GM12878 (cell line): ENCODE measurements at regions not wholly inside any gene's neighbourhood (a gene's known extent, or its start where the extent isn't known, plus 50 kb on each side); places are given as distances from the start of the nearest gene placed in this dataset.

Experiments used
- ATAC-seq: fragments of 200-7000 bp; cut with Tn5 transposase; 3 replicates; pipeline ENCODE4 v1.9.1; 2020; ENCODE audit warnings: mild to moderate bottlenecking, moderate library complexity
- BruUV-seq: library from RNA; stranded (reverse); fragments of 400-500 nt; replicated peaks from 2 replicates; lab custom pipeline; 2021; lab: Mats Ljungman, UMichigan
- CTCF ChIA-PET: fragments of 300-600 bp; sonication (Branson Sonifier 250); formaldehyde crosslinking; extraction: SDS; loops from one replicate; lab custom pipeline; 2021; ENCODE audit warnings: inconsistent platforms; lab: Yijun Ruan, JAX
- POLR2A ChIA-PET: fragments of 350-600 bp; formaldehyde crosslinking; extraction: SDS; loops from one replicate; lab custom pipeline; 2021; ENCODE audit warnings: inconsistent platforms; lab: Charles Lee
- RAD21 ChIA-PET: fragments of 300-600 bp; sonication (Branson Sonifier 250); formaldehyde crosslinking; loops from one replicate; lab custom pipeline; 2023; ENCODE audit warnings: antibody characterized with exemption; ENCODE audit not compliant: unreplicated experiment; lab: Charles Lee
- SMC1A ChIA-PET: fragments of 300-600 bp; sonication (Branson Sonifier 250); formaldehyde crosslinking; loops from one replicate; lab custom pipeline; 2023; ENCODE audit not compliant: unreplicated experiment, uncharacterized antibody; lab: Charles Lee
- DNase-seq: peaks from one replicate; pipeline ENCODE4 v3.0.0-alpha.2; 2011; ENCODE audit warnings: low read depth, low spot score
- FAIRE-seq: peaks from 3 replicates; lab custom pipeline; 2011; peaks lifted over from hg19 to GRCh38; lab: Jason Lieb, UNC
- H2AFZ ChIP-seq: 2 replicates; pipeline ENCODE4 v1.6.0; 2011; ENCODE audit warnings: low read depth, low read length, control low read depth; ENCODE audit not compliant: control insufficient read depth
- H3K27ac ChIP-seq: 2 replicates; pipeline ENCODE4 v1.5.1; 2011; ENCODE audit warnings: control low read depth; ENCODE audit not compliant: control insufficient read depth, insufficient read depth
- H3K27me3 ChIP-seq, 2 experiments: replicated peaks in 1 of 2; 2 replicates each; pipeline versions ENCODE4 v1.6.0 to v1.6.1; 2011; ENCODE audit warnings: low read length in 1 of 2; ENCODE audit not compliant: control insufficient read depth in 2 of 2, insufficient read depth in 2 of 2
- H3K36me3 ChIP-seq, 2 experiments: 2 replicates each; pipeline ENCODE4 v1.5.1; 2011; ENCODE audit warnings: low read length in 1 of 2; ENCODE audit not compliant: control insufficient read depth in 2 of 2, insufficient read depth in 2 of 2
- H3K4me1 ChIP-seq: 2 replicates; pipeline ENCODE4 v1.6.1; 2011; ENCODE audit warnings: mild to moderate bottlenecking, low read length, moderate library complexity, mixed read lengths; ENCODE audit not compliant: control insufficient read depth, insufficient read depth
- H3K4me2 ChIP-seq: 2 replicates; pipeline ENCODE4 v1.6.0; 2011; ENCODE audit warnings: control low read depth; ENCODE audit not compliant: control insufficient read depth, insufficient read depth
- H3K4me3 ChIP-seq: fragments of 200-600 bp; sonication (generic); 2 replicates; pipeline ENCODE4 v1.5.1; 2016
- H3K79me2 ChIP-seq: 2 replicates; pipeline ENCODE4 v1.6.0; 2011; ENCODE audit warnings: low read length; ENCODE audit not compliant: control insufficient read depth, insufficient read depth
- H3K9ac ChIP-seq: 2 replicates; pipeline ENCODE4 v1.8.0; 2011; ENCODE audit warnings: low read length, control low read depth, mixed read lengths; ENCODE audit not compliant: control insufficient read depth, insufficient read depth
- H3K9me3 ChIP-seq: replicated peaks from 3 replicates; pipeline ENCODE4 v1.5.1; 2011; ENCODE audit warnings: mild to moderate bottlenecking, low read length; ENCODE audit not compliant: control insufficient read depth, insufficient read depth
- H4K20me1 ChIP-seq: 2 replicates; pipeline ENCODE4 v1.6.0; 2011; ENCODE audit not compliant: control insufficient read depth, insufficient read depth
- ATF7 ChIP-seq: fragments of 450-650 bp; IDR thresholded peaks from 2 replicates; pipeline ENCODE4 v1.6.1; 2016; ENCODE audit warnings: low read depth, mild to moderate bottlenecking
- BHLHE40 ChIP-seq, 2 experiments: fragments of 450-650 bp in 1 of 2; IDR thresholded peaks; 2 replicates each; pipeline ENCODE4 v1.6.1; 2011 to 2017; ENCODE audit warnings: low read depth in 2 of 2, borderline replicate concordance in 1 of 2, improper control_type of control experiment in 1 of 2, low read length in 1 of 2, mild to moderate bottlenecking in 1 of 2
- CHD2 ChIP-seq: IDR thresholded peaks from 2 replicates; pipeline ENCODE4 v1.6.1; 2011; ENCODE audit warnings: low read depth, low read length, improper control_type of control experiment, borderline replicate concordance
- HDGF ChIP-seq: fragments of 450-650 bp; IDR thresholded peaks from 2 replicates; pipeline ENCODE4 v1.6.1; 2016; ENCODE audit warnings: antibody characterized with exemption
- IKZF1 ChIP-seq: fragments of 450-650 bp; conservative IDR thresholded peaks from 2 replicates; pipeline ENCODE4 v1.6.1; 2017; ENCODE audit warnings: antibody characterized with exemption, mild to moderate bottlenecking
- JUNB ChIP-seq: IDR thresholded peaks from 2 replicates; pipeline ENCODE4 v1.6.1; 2016; ENCODE audit warnings: antibody characterized with exemption, mild to moderate bottlenecking
- MTA2 ChIP-seq: fragments of 450-650 bp; IDR thresholded peaks from 2 replicates; pipeline ENCODE4 v1.6.1; 2016; ENCODE audit warnings: low read depth, mild to moderate bottlenecking, moderate library complexity
- NFYA ChIP-seq: IDR thresholded peaks from 2 replicates; pipeline ENCODE4 v1.6.1; 2011; ENCODE audit warnings: low read depth, mild to moderate bottlenecking, low read length, improper control_type of control experiment, borderline replicate concordance
- NR2F1 ChIP-seq: fragments of 450-650 bp; conservative IDR thresholded peaks from 2 replicates; pipeline ENCODE4 v1.6.1; 2017; ENCODE audit warnings: mild to moderate bottlenecking
- POLR2A ChIP-seq: IDR thresholded peaks from 2 replicates; pipeline ENCODE4 v1.6.1; 2011; ENCODE audit warnings: low read depth, mild to moderate bottlenecking, low read length
- POLR2AphosphoS2 ChIP-seq: IDR thresholded peaks from 2 replicates; pipeline ENCODE4 v1.6.1; 2011; ENCODE audit warnings: low read depth, mild to moderate bottlenecking, low read length, improper control_type of control experiment, moderate library complexity
- RAD51 ChIP-seq: fragments of 450-650 bp; IDR thresholded peaks from 2 replicates; pipeline ENCODE4 v1.6.1; 2016; ENCODE audit warnings: moderate library complexity, mild to moderate bottlenecking, inconsistent platforms
- SPI1 ChIP-seq: IDR thresholded peaks from 2 replicates; pipeline ENCODE4 v1.6.1; 2011; ENCODE audit warnings: low read depth, mild to moderate bottlenecking, low read length, moderate library complexity, borderline replicate concordance; ENCODE audit not compliant: insufficient read depth
- SUZ12 ChIP-seq: fragments of 200-600 bp; sonication (generic); IDR thresholded peaks from one replicate; pipeline ENCODE4 v1.6.1; 2018; ENCODE audit warnings: antibody characterized with exemption, mild to moderate bottlenecking; ENCODE audit not compliant: unreplicated experiment
- TAF1 ChIP-seq: IDR thresholded peaks from 2 replicates; pipeline ENCODE4 v1.6.1; 2011; ENCODE audit warnings: mild to moderate bottlenecking, low read depth, low read length, borderline replicate concordance
- WRNIP1 ChIP-seq: IDR thresholded peaks from 2 replicates; pipeline ENCODE4 v1.6.1; 2011; ENCODE audit warnings: low read depth, low read length, improper control_type of control experiment, borderline replicate concordance
- ZNF384 ChIP-seq: IDR thresholded peaks from 2 replicates; pipeline ENCODE4 v1.6.1; 2012; ENCODE audit warnings: low read depth, mild to moderate bottlenecking, low read length, improper control_type of control experiment, borderline replicate concordance
- WGBS: methylation state at CpG from one replicate; pipeline ENCODE4 v1.1.6; 2016; ENCODE audit warnings: low lambda C conversion rate; ENCODE audit not compliant: insufficient replicate concordance, insufficient coverage; ENCODE audit errors: missing lambda C conversion rate; 5-methylcytosine and 5-hydroxymethylcytosine counted together
- in situ Hi-C: fragments of 300-500 bp; cut with MboI; formaldehyde crosslinking; loops from 9 replicates; pipeline ENCODE4 v1.14.3; 2018; ENCODE audit warnings: mixed read lengths
- intact Hi-C: fragments of 100-400 bp; cut with micrococcal nuclease; formaldehyde crosslinking; loops from one replicate; pipeline ENCODE4 v1.14.2; 2022; ENCODE audit not compliant: unreplicated experiment
- TF ChIP-seq, protein P1 (sequence below): fragments of 450-650 bp; IDR thresholded peaks from 2 replicates; pipeline ENCODE4 v1.6.1; 2016; ENCODE audit warnings: mild to moderate bottlenecking
- TF ChIP-seq, protein P2 (sequence below): IDR thresholded peaks from 2 replicates; pipeline ENCODE4 v1.6.1; 2012; ENCODE audit warnings: low read length, inconsistent platforms

DNA sequence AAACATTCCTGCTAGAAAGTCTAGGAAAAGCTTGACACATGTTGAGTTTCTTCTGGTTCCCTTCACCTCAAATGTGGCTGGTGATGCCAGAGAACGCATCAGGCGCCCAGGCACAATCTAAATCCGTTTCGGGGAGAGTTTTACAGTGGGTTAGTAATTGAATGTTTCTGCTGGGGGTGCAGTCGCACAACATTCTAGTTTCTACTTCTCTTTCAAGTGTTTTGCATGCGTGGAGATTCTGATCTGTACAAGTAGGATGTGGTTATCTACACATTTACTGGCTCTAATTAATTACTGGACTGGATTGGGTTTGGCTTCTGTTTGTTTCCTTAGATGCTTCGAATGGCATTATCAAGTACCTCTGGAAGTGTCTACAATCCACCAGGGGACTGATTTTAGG is 173.8 kb downstream of the TMEM26 start:
- ATAC-seq, result peak; percentile 81
- POLR2A ChIA-PET, result no interaction called here
- H3K4me3 ChIP-seq, result no peak overlapping the region
- CTCF ChIA-PET, result interaction anchor here (1.5 kb wide), 1 partner anchor 89 kb away, joined by 5 read pairs; no protein-coding TSS in a partner anchor
- H3K9ac ChIP-seq, result no peak overlapping the region
- FAIRE-seq, result no peak
- no peak overlapping the region for H3K4me2 ChIP-seq
- no peaks in the 10 kb centered on the region for H3K9me3 ChIP-seq
- TF ChIP-seq MTA2 (0 out of 2 replicates have a peak, but pooled peaks have one; percentile 35), SUZ12 (no peak)
- no TSS peak for BruUV-seq
- no peak for DNase-seq
- intact Hi-C loops, result no loop called here
- H3K4me1 ChIP-seq, result no peaks in the 10 kb centered on the region
- H2AFZ ChIP-seq, result no peak overlapping the region
- H3K27ac ChIP-seq, result no peak overlapping the region
- H3K36me3 ChIP-seq, result no peaks in the 10 kb centered on the region
- no peaks in the 10 kb centered on the region for H3K27me3 ChIP-seq
- SMC1A ChIA-PET, result no interaction called here
- H4K20me1 ChIP-seq, result no peaks in the 10 kb centered on the region
- RAD21 ChIA-PET, result no interaction called here
- no peaks in the 10 kb centered on the region for H3K79me2 ChIP-seq
- WGBS, result 20% methylated on average over 7 of the region's 7 CpGs
- in situ Hi-C loops, result no loop called here

DNA sequence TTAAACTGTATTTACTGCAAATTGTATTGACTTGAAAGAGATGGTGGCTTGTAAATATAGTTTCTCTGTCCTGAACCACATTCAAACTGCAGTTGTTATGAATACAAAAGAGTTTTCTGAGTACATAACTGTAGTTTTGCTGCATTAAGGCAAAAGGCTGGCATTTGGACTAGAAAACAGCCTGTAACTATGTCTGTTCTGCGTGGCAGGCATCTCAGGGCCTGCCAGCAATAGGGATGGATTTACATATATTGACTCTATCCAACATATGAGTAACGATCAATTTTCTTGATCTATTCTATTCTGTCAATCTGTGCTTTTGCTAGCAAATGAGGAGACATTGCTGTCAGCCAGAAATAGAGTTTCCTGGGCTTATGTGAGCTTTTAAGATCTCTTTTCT is 174.6 kb downstream of the TMEM26 start:
- intact Hi-C loops, result no loop called here
- Histone ChIP-seq H4K20me1 (no peaks in the 10 kb centered on the region), H3K9ac (no peak overlapping the region), H2AFZ (no peak overlapping the region), H3K4me2 (no peak overlapping the region), H3K79me2 (no peaks in the 10 kb centered on the region), H3K27me3 (no peaks in the 10 kb centered on the region), H3K4me1 (no peaks in the 10 kb centered on the region), H3K27ac (no peak overlapping the region), H3K9me3 (no peaks in the 10 kb centered on the region), H3K36me3 (no peaks in the 10 kb centered on the region), H3K4me3 (no peak overlapping the region)
- no peak for DNase-seq
- in situ Hi-C loops, result no loop called here
- no TSS peak for BruUV-seq
- no peak for ATAC-seq
- 17% methylated on average over 2 of the region's 2 CpGs for WGBS
- SMC1A ChIA-PET, result no interaction called here
- no peak for FAIRE-seq
- POLR2A ChIA-PET, result no interaction called here
- CTCF ChIA-PET, result no interaction called here
- RAD21 ChIA-PET, result no interaction called here
- TF ChIP-seq, protein P1, sequence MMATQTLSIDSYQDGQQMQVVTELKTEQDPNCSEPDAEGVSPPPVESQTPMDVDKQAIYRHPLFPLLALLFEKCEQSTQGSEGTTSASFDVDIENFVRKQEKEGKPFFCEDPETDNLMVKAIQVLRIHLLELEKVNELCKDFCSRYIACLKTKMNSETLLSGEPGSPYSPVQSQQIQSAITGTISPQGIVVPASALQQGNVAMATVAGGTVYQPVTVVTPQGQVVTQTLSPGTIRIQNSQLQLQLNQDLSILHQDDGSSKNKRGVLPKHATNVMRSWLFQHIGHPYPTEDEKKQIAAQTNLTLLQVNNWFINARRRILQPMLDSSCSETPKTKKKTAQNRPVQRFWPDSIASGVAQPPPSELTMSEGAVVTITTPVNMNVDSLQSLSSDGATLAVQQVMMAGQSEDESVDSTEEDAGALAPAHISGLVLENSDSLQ, result no peak
- TF ChIP-seq POLR2AphosphoS2 (no peak), BHLHE40 (IDR thresholded peaks at IDR 0.05; ENCODE audit: borderline replicate concordance in 1 of 2, low read depth in 2 of 2, low read length in 1 of 2) (no peak), RAD51 (no peak), NR2F1 (no peak), HDGF (no peak), SPI1 (no peak), CHD2 (no peak), JUNB (no peak), TAF1 (no peak), ZNF384 (no peak), WRNIP1 (no peak), ATF7 (no peak), POLR2A (no peak), NFYA (no peak), IKZF1 (no peak)
- TF ChIP-seq, protein P2, sequence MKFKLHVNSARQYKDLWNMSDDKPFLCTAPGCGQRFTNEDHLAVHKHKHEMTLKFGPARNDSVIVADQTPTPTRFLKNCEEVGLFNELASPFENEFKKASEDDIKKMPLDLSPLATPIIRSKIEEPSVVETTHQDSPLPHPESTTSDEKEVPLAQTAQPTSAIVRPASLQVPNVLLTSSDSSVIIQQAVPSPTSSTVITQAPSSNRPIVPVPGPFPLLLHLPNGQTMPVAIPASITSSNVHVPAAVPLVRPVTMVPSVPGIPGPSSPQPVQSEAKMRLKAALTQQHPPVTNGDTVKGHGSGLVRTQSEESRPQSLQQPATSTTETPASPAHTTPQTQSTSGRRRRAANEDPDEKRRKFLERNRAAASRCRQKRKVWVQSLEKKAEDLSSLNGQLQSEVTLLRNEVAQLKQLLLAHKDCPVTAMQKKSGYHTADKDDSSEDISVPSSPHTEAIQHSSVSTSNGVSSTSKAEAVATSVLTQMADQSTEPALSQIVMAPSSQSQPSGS, result no peak
